GM10266 (cell line): ENCODE measurements at regions not wholly inside any gene's neighbourhood (a gene's known extent, or its start where the extent isn't known, plus 50 kb on each side); places are given as distances from the start of the nearest gene placed in this dataset.

Source experiments
- DNase-seq: peaks from one replicate; pipeline ENCODE4 v3.0.0; 2012; ENCODE audit errors: extremely low spot score
- CTCF ChIP-seq: IDR thresholded peaks from 2 replicates; pipeline ENCODE4 v1.5.1; 2012; ENCODE audit warnings: mild to moderate bottlenecking, low read depth; ENCODE audit not compliant: control insufficient read depth, insufficient read depth; ENCODE audit errors: missing control alignments

- DNase-seq, result peak; percentile 80
- no peak for TF ChIP-seq CTCF
These were observed 92.5 kb upstream of the RUNX3 start for GRCh38 chr1:25022361-25023189.

GRCh38 chr1:25021591-25022215, 91.6 kb upstream of the RUNX3 start:
- no peak for DNase-seq
- TF ChIP-seq CTCF, result no peak

- no peak for TF ChIP-seq CTCF
These were observed 90.9 kb upstream of the RUNX3 start for GRCh38 chr1:25020851-25021590.

GRCh38 chr1:25020173-25020845, 90.2 kb upstream of the RUNX3 start:
- TF ChIP-seq CTCF, result no peak
- DNase-seq, result no peak

More at GRCh38 chr1:25020851-25021590, 90.9 kb upstream of the RUNX3 start:
- no peak for DNase-seq

GRCh38 chr1:25019337-25020172, 89.5 kb upstream of the RUNX3 start:
- TF ChIP-seq CTCF, result no peak
- DNase-seq, result no peak

GRCh38 chr1:25018943-25019336, 88.9 kb upstream of the RUNX3 start:
- DNase-seq, result no peak
- TF ChIP-seq CTCF, result no peak
